ENCODE measurements at regions not wholly inside any gene's neighbourhood (a gene's known extent, or its start where the extent isn't known, plus 50 kb on each side); places are given as distances from the start of the nearest gene placed in this dataset.

GRCh38 chr3:26559227-26559626 lies 63.3 kb upstream of the LRRC3B start:
- no peak for DNase-seq

- DNase-seq, result no peak
Observed at GRCh38 chr3:26560081-26560480, 62.5 kb upstream of the LRRC3B start.

GRCh38 chr3:26562021-26562768 lies 60.4 kb upstream of the LRRC3B start:
- DNase-seq, result no peak

All from CD4-positive, alpha-beta T cell treated with Interleukin-10 for 1 hour (primary cell).